GM12878 (cell line): ENCODE measurements at regions not wholly inside any gene's neighbourhood (a gene's known extent, or its start where the extent isn't known, plus 50 kb on each side); places are given as distances from the start of the nearest gene placed in this dataset.

Experiments
- ATAC-seq: fragments of 200-7000 bp; cut with Tn5 transposase; 3 replicates; pipeline ENCODE4 v1.9.1; 2020; ENCODE audit warnings: mild to moderate bottlenecking, moderate library complexity
- BruUV-seq: library from RNA; stranded (reverse); fragments of 400-500 nt; replicated peaks from 2 replicates; lab custom pipeline; 2021; lab: Mats Ljungman, UMichigan
- CTCF ChIA-PET: fragments of 300-600 bp; sonication (Branson Sonifier 250); formaldehyde crosslinking; extraction: SDS; loops from one replicate; lab custom pipeline; 2021; ENCODE audit warnings: inconsistent platforms; lab: Yijun Ruan, JAX
- POLR2A ChIA-PET: fragments of 350-600 bp; formaldehyde crosslinking; extraction: SDS; loops from one replicate; lab custom pipeline; 2021; ENCODE audit warnings: inconsistent platforms; lab: Charles Lee
- RAD21 ChIA-PET: fragments of 300-600 bp; sonication (Branson Sonifier 250); formaldehyde crosslinking; loops from one replicate; lab custom pipeline; 2023; ENCODE audit warnings: antibody characterized with exemption; ENCODE audit not compliant: unreplicated experiment; lab: Charles Lee
- SMC1A ChIA-PET: fragments of 300-600 bp; sonication (Branson Sonifier 250); formaldehyde crosslinking; loops from one replicate; lab custom pipeline; 2023; ENCODE audit not compliant: unreplicated experiment, uncharacterized antibody; lab: Charles Lee
- DNase-seq: peaks from one replicate; pipeline ENCODE4 v3.0.0-alpha.2; 2011; ENCODE audit warnings: low read depth, low spot score
- FAIRE-seq: peaks from 3 replicates; lab custom pipeline; 2011; peaks lifted over from hg19 to GRCh38; lab: Jason Lieb, UNC
- H2AFZ ChIP-seq: 2 replicates; pipeline ENCODE4 v1.6.0; 2011; ENCODE audit warnings: low read depth, low read length, control low read depth; ENCODE audit not compliant: control insufficient read depth
- H3K27ac ChIP-seq: 2 replicates; pipeline ENCODE4 v1.5.1; 2011; ENCODE audit warnings: control low read depth; ENCODE audit not compliant: control insufficient read depth, insufficient read depth
- H3K27me3 ChIP-seq, 2 experiments: replicated peaks in 1 of 2; 2 replicates each; pipeline versions ENCODE4 v1.6.0 to v1.6.1; 2011; ENCODE audit warnings: low read length in 1 of 2; ENCODE audit not compliant: control insufficient read depth in 2 of 2, insufficient read depth in 2 of 2
- H3K36me3 ChIP-seq, 2 experiments: 2 replicates each; pipeline ENCODE4 v1.5.1; 2011; ENCODE audit warnings: low read length in 1 of 2; ENCODE audit not compliant: control insufficient read depth in 2 of 2, insufficient read depth in 2 of 2
- H3K4me1 ChIP-seq: 2 replicates; pipeline ENCODE4 v1.6.1; 2011; ENCODE audit warnings: mild to moderate bottlenecking, low read length, moderate library complexity, mixed read lengths; ENCODE audit not compliant: control insufficient read depth, insufficient read depth
- H3K4me2 ChIP-seq: 2 replicates; pipeline ENCODE4 v1.6.0; 2011; ENCODE audit warnings: control low read depth; ENCODE audit not compliant: control insufficient read depth, insufficient read depth
- H3K4me3 ChIP-seq: fragments of 200-600 bp; sonication (generic); 2 replicates; pipeline ENCODE4 v1.5.1; 2016
- H3K79me2 ChIP-seq: 2 replicates; pipeline ENCODE4 v1.6.0; 2011; ENCODE audit warnings: low read length; ENCODE audit not compliant: control insufficient read depth, insufficient read depth
- H3K9ac ChIP-seq: 2 replicates; pipeline ENCODE4 v1.8.0; 2011; ENCODE audit warnings: low read length, control low read depth, mixed read lengths; ENCODE audit not compliant: control insufficient read depth, insufficient read depth
- H3K9me3 ChIP-seq: replicated peaks from 3 replicates; pipeline ENCODE4 v1.5.1; 2011; ENCODE audit warnings: mild to moderate bottlenecking, low read length; ENCODE audit not compliant: control insufficient read depth, insufficient read depth
- H4K20me1 ChIP-seq: 2 replicates; pipeline ENCODE4 v1.6.0; 2011; ENCODE audit not compliant: control insufficient read depth, insufficient read depth
- CHD1 ChIP-seq: IDR thresholded peaks from 2 replicates; pipeline ENCODE4 v1.6.1; 2012; ENCODE audit warnings: low read depth, low read length, improper control_type of control experiment
- CREM ChIP-seq: IDR thresholded peaks from 2 replicates; pipeline ENCODE4 v1.6.1; 2014; ENCODE audit warnings: antibody characterized with exemption, low read depth
- EED ChIP-seq: sonication (generic); IDR thresholded peaks from 2 replicates; pipeline ENCODE4 v1.6.1; 2016; ENCODE audit warnings: antibody characterized with exemption, low read depth
- FOS ChIP-seq: IDR thresholded peaks from 3 replicates; pipeline ENCODE4 v1.6.1; 2011; ENCODE audit warnings: borderline replicate concordance; ENCODE audit not compliant: insufficient read length; ENCODE audit errors: extremely low read depth
- MYC ChIP-seq: IDR thresholded peaks from 2 replicates; pipeline ENCODE4 v1.6.1; 2011; ENCODE audit warnings: mild to moderate bottlenecking, low read length, moderate library complexity, inconsistent platforms; ENCODE audit not compliant: insufficient read depth, insufficient replicate concordance, insufficient read length, severe bottlenecking
- PRDM15 ChIP-seq: fragments of 450-650 bp; formaldehyde crosslinking; IDR thresholded peaks from 2 replicates; pipeline ENCODE4 v1.4.0; 2020; ENCODE audit warnings: mild to moderate bottlenecking, moderate library complexity
- RBBP5 ChIP-seq: fragments of 200-600 bp; sonication (generic); conservative IDR thresholded peaks from 2 replicates; pipeline ENCODE4 v1.6.1; 2016
- SMC3 ChIP-seq: IDR thresholded peaks from 2 replicates; pipeline ENCODE4 v1.6.1; 2011; ENCODE audit warnings: low read length, improper control_type of control experiment, borderline replicate concordance
- WRNIP1 ChIP-seq: IDR thresholded peaks from 2 replicates; pipeline ENCODE4 v1.6.1; 2011; ENCODE audit warnings: low read depth, low read length, improper control_type of control experiment, borderline replicate concordance
- whole genome bisulfite sequencing: methylation state at CpG from one replicate; pipeline ENCODE4 v1.1.6; 2016; ENCODE audit warnings: low lambda C conversion rate; ENCODE audit not compliant: insufficient replicate concordance, insufficient coverage; ENCODE audit errors: missing lambda C conversion rate; 5-methylcytosine and 5-hydroxymethylcytosine counted together
- in situ Hi-C: fragments of 300-500 bp; cut with MboI; formaldehyde crosslinking; loops from 9 replicates; pipeline ENCODE4 v1.14.3; 2018; ENCODE audit warnings: mixed read lengths
- intact Hi-C: fragments of 100-400 bp; cut with micrococcal nuclease; formaldehyde crosslinking; loops from one replicate; pipeline ENCODE4 v1.14.2; 2022; ENCODE audit not compliant: unreplicated experiment

- Histone ChIP-seq H3K4me1 (peaks cover 8% of the 10 kb centered on the region), H3K9ac (no peak overlapping the region), H3K27me3 (no peaks in the 10 kb centered on the region), H3K36me3 (no peaks in the 10 kb centered on the region), H4K20me1 (no peaks in the 10 kb centered on the region), H3K27ac (no peak overlapping the region), H3K4me3 (no peak overlapping the region), H3K9me3 (no peaks in the 10 kb centered on the region), H2AFZ (no peak overlapping the region), H3K4me2 (no peak overlapping the region), H3K79me2 (no peaks in the 10 kb centered on the region)
- no TSS peak for BruUV-seq
- ChIA-PET POLR2A (no interaction called here), SMC1A (interaction anchor here (0.6 to 1.0 kb wide), 2 partner anchors 29 to 111 kb away, joined by 3 read pairs; no protein-coding TSS in a partner anchor), RAD21 (no interaction called here), CTCF (interaction anchor here (1.0 kb wide), 1 partner anchor 51 kb away, joined by 4 read pairs; no protein-coding TSS in a partner anchor)
- FAIRE-seq: no peak
- TF ChIP-seq SMC3 (no peak), FOS (no peak), CHD1 (no peak), WRNIP1 (no peak), EED (no peak), PRDM15 (no peak), RBBP5 (no peak), MYC (no peak), CREM (no peak)
- intact Hi-C loops: no loop called here
- no peak for ATAC-seq
- DNase-seq: no peak
- WGBS: 62% methylated on average over 4 of the region's 4 CpGs
- in situ Hi-C loops: no loop called here
Observed at GRCh38 chr9:105194234-105194633, 50.2 kb upstream of the SLC44A1 start.
